Natural killer cell (primary cell): ENCODE measurements at regions not wholly inside any gene's neighbourhood (a gene's known extent, or its start where the extent isn't known, plus 50 kb on each side); places are given as distances from the start of the nearest gene placed in this dataset.

Experiments
- ATAC-seq, 3 donors: fragments of 150-1000 bp in 2 of 3; fragments of 200-7000 bp in 1 of 3; cut with Tn5 transposase; 1 replicate in 1 of 3; 2 replicates in 2 of 3; pipeline ENCODE4 v1.10.0; 2021; ENCODE audit warnings: mild to moderate bottlenecking in 2 of 3, moderate library complexity in 2 of 3
- DNase-seq, 2 donors: peaks; one replicate each; pipeline versions ENCODE4 v3.0.0 to v3.0.0-alpha.2; 2013 to 2021; ENCODE audit warnings: mixed read lengths in 1 of 2
- H3K27ac ChIP-seq: one replicate; pipeline ENCODE4 v1.5.1; 2013; ENCODE audit warnings: mild to moderate bottlenecking, low read length
- H3K27me3 ChIP-seq: one replicate; pipeline ENCODE4 v1.6.1; 2013; ENCODE audit warnings: low read length; ENCODE audit not compliant: control insufficient read depth, insufficient read depth
- H3K36me3 ChIP-seq: one replicate; pipeline ENCODE4 v1.6.1; 2013; ENCODE audit warnings: low read length; ENCODE audit not compliant: control insufficient read depth, insufficient read depth
- H3K4me1 ChIP-seq: one replicate; pipeline ENCODE4 v1.6.1; 2013; ENCODE audit warnings: low read length; ENCODE audit not compliant: control insufficient read depth, insufficient read depth
- H3K4me3 ChIP-seq: one replicate; pipeline ENCODE4 v1.5.1; 2013; ENCODE audit warnings: low read length
- H3K9me3 ChIP-seq: one replicate; pipeline ENCODE4 v1.6.1; 2013; ENCODE audit warnings: low read length; ENCODE audit not compliant: control insufficient read depth, insufficient read depth
- H3K27ac Mint-ChIP-seq, 2 donors: one replicate each; pipeline ENCODE4 v1.8.0; 2022; ENCODE audit warnings: mild to moderate bottlenecking in 2 of 2, mixed read lengths in 2 of 2, moderate library complexity in 1 of 2
- H3K27me3 Mint-ChIP-seq, 2 donors: one replicate each; pipeline ENCODE4 v1.8.0; 2022; ENCODE audit warnings: low read depth in 2 of 2, mixed read lengths in 2 of 2
- H3K36me3 Mint-ChIP-seq: one replicate; pipeline ENCODE4 v1.8.0; 2022; ENCODE audit warnings: mixed read lengths
- H3K4me1 Mint-ChIP-seq, 2 donors: one replicate each; pipeline ENCODE4 v1.8.0; 2022; ENCODE audit warnings: mixed read lengths in 2 of 2
- H3K4me3 Mint-ChIP-seq: one replicate; pipeline ENCODE4 v1.8.0; 2022; ENCODE audit warnings: mild to moderate bottlenecking, moderate library complexity, mixed read lengths
- H3K9me3 Mint-ChIP-seq, 2 donors: one replicate each; pipeline ENCODE4 v1.8.0; 2022; ENCODE audit warnings: mixed read lengths in 2 of 2
- CTCF ChIP-seq: fragments of 200-600 bp; IDR thresholded peaks from one replicate; pipeline ENCODE4 v1.8.0; 2022; ENCODE audit warnings: antibody characterized with exemption
- WGBS: methylation state at CpG from one replicate; pipeline ENCODE4 v1.1.7; 2013; ENCODE audit warnings: missing lambda C conversion rate; ENCODE audit not compliant: insufficient coverage; 5-methylcytosine and 5-hydroxymethylcytosine counted together
- intact Hi-C: fragments of 100-400 bp; cut with micrococcal nuclease; formaldehyde crosslinking; loops from one replicate; pipeline ENCODE4 v1.14.2; 2022

DNA sequence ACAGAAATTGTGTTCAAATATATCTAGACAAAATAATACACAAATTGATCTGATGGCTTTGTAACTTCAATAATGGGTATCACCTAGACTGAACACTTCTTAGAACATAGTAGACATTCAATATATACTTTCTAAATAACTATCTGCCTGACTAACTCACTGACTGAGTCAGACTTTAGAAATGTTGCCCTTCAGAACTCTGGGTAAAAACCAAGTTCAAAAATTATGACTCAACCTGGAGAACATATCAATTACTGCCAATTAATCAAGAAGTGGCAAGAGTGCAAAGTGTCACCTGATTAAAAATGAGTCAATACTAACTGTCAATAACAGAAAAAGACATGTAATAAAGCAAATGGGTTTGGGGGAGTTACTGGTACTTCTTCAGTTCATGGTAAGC is 144.6 kb upstream of the TMCO5A start:
- Mint-ChIP-seq H3K4me1 (no peaks in the 10 kb centered on the region), H3K36me3 (no peaks in the 10 kb centered on the region), H3K9me3 (peaks cover 0 to 6% of the 10 kb centered on the region in 2 donors), H3K4me3 (no peak overlapping the region), H3K27ac (no peak overlapping the region), H3K27me3 (peaks cover 0 to 2% of the 10 kb centered on the region in 2 donors)
- Histone ChIP-seq H3K27ac (no peak overlapping the region), H3K9me3 (no peaks in the 10 kb centered on the region), H3K4me1 (no peaks in the 10 kb centered on the region), H3K4me3 (no peak overlapping the region), H3K36me3 (no peaks in the 10 kb centered on the region), H3K27me3 (no peaks in the 10 kb centered on the region)
- no peak for ATAC-seq
- intact Hi-C loops: no loop called here
- TF ChIP-seq CTCF: no peak
- no peak for DNase-seq

DNA sequence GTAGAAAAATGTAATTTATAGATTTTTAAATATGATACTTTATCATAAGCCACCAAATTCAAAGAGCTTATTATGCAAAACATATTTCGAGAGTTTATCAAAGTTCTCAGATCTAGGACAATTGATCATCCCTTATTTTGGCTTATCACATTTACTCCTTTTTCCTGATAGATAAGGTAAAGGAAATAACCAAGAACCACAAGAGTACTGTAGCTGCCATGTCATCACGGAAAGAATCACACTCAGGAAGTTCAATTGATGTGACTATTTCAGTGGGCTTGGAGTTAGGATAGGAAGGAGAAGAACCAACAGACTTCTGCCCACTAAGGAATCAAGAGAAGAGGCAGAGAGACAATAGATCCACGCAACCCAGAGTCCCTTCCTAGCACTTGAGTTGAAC is 142.7 kb upstream of the TMCO5A start:
- no peaks in the 10 kb centered on the region for H3K36me3 ChIP-seq
- H3K27me3 ChIP-seq: no peaks in the 10 kb centered on the region
- no peaks in the 10 kb centered on the region for H3K4me1 Mint-ChIP-seq
- no peaks in the 10 kb centered on the region for H3K9me3 ChIP-seq
- no peaks in the 10 kb centered on the region for H3K36me3 Mint-ChIP-seq
- H3K4me3 ChIP-seq: no peak overlapping the region
- 55% methylated on average over 2 of the region's 3 CpGs for WGBS
- no peak overlapping the region for H3K4me3 Mint-ChIP-seq
- H3K4me1 ChIP-seq: no peaks in the 10 kb centered on the region
- peaks cover 0 to 6% of the 10 kb centered on the region in 2 donors for H3K9me3 Mint-ChIP-seq
- no peak for ATAC-seq
- peaks cover 0 to 2% of the 10 kb centered on the region in 2 donors for H3K27me3 Mint-ChIP-seq
- no peak for DNase-seq
- H3K27ac Mint-ChIP-seq: no peak overlapping the region
- intact Hi-C loops: no loop called here
- no peak overlapping the region for H3K27ac ChIP-seq
- TF ChIP-seq CTCF: no peak

DNA sequence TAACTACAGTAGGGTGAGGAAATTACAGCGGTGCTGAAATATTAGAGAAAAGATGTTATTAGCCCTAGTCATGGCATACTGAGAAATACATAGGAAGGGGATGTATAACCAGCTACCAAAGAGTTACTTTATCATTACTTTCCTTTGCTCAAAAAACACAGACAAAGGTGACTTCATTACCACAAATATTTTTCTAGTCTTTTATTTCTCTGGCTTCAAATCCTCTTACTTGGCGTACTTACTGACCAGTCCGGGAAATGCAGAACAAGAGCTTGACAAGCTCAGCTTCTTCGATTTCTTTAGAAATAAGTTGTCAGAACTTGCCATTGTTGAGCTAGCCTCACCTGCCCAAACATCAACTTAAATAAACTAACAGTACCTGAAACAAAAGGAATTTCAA is 142.1 kb upstream of the TMCO5A start:
- Mint-ChIP-seq H3K27me3 (peaks cover 0 to 2% of the 10 kb centered on the region in 2 donors), H3K4me3 (no peak overlapping the region), H3K36me3 (no peaks in the 10 kb centered on the region), H3K9me3 (peaks cover 0 to 6% of the 10 kb centered on the region in 2 donors), H3K27ac (no peak overlapping the region), H3K4me1 (no peaks in the 10 kb centered on the region)
- H3K4me3 ChIP-seq: no peak overlapping the region
- H3K36me3 ChIP-seq: no peaks in the 10 kb centered on the region
- 95% methylated on average over 4 of the region's 4 CpGs for WGBS
- no peaks in the 10 kb centered on the region for H3K9me3 ChIP-seq
- H3K27me3 ChIP-seq: no peaks in the 10 kb centered on the region
- TF ChIP-seq CTCF: no peak
- H3K27ac ChIP-seq: no peak overlapping the region
- intact Hi-C loops: no loop called here
- ATAC-seq (no peak), DNase-seq (no peak)
- no peaks in the 10 kb centered on the region for H3K4me1 ChIP-seq

DNA sequence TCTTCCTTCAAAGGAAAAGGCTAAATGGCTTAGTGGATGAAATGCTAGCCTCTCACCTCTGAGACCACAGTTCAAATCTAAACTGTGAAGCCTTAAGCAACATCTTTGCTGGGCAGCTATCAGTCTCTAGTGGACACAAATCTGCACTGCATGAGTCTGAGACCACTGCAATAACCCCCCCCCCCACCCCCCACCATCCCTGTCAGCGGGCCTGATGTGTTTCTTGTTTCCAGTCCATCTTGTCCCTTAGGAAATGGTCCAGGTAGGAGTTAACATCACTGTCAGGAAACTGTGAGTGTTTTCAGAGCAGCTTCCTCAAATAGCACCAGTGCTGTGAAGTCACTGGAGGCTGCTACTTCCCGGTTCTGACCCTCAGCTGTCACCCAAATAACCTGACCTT is 140.6 kb upstream of the TMCO5A start:
- Mint-ChIP-seq H3K9me3 (peaks cover 0 to 3% of the 10 kb centered on the region in 2 donors), H3K4me3 (no peak overlapping the region), H3K27ac (no peak overlapping the region), H3K4me1 (no peaks in the 10 kb centered on the region), H3K36me3 (no peaks in the 10 kb centered on the region), H3K27me3 (no peaks in the 10 kb centered on the region)
- no peaks in the 10 kb centered on the region for H3K9me3 ChIP-seq
- no peak for DNase-seq
- 16% methylated on average over 2 of the region's 2 CpGs for WGBS
- intact Hi-C loops: no loop called here
- ATAC-seq: no peak
- no peaks in the 10 kb centered on the region for H3K27me3 ChIP-seq
- H3K4me3 ChIP-seq: no peak overlapping the region
- H3K27ac ChIP-seq: no peak overlapping the region
- no peak for TF ChIP-seq CTCF
- no peaks in the 10 kb centered on the region for H3K36me3 ChIP-seq
- H3K4me1 ChIP-seq: no peaks in the 10 kb centered on the region
